Caco-2 (cell line): ENCODE measurements at regions not wholly inside any gene's neighbourhood (a gene's known extent, or its start where the extent isn't known, plus 50 kb on each side); places are given as distances from the start of the nearest gene placed in this dataset.

ENCODE experiments used
- BruUV-seq: library from RNA; stranded (reverse); fragments of 400-500 nt; replicated peaks from 2 replicates; lab custom pipeline; 2021; lab: Mats Ljungman, UMichigan
- CTCF ChIA-PET: fragments of 300-600 bp; sonication (Branson Sonifier 250); formaldehyde crosslinking; loops from one replicate; lab custom pipeline; 2022; ENCODE audit warnings: antibody characterized with exemption; lab: Charles Lee
- POLR2A ChIA-PET: fragments of 300-600 bp; sonication (Branson Sonifier 250); formaldehyde crosslinking; loops from one replicate; lab custom pipeline; 2022; ENCODE audit warnings: antibody characterized with exemption; lab: Charles Lee
- DNase-seq, 2 experiments: peaks; one replicate each; pipeline versions ENCODE4 v3.0.0 to v3.0.0-alpha.2; 2020 to 2022
- H3K27me3 ChIP-seq: replicated peaks from 2 replicates; pipeline ENCODE4 v1.6.0; 2011; ENCODE audit warnings: low read length; ENCODE audit not compliant: control insufficient read depth, insufficient read depth
- H3K36me3 ChIP-seq: 2 replicates; pipeline ENCODE4 v1.5.1; 2011; ENCODE audit warnings: low read length; ENCODE audit not compliant: control insufficient read depth, insufficient read depth
- H3K4me1 ChIP-seq: fragments of 250-450 bp; sonication (Bioruptor Pico); 2 replicates; pipeline ENCODE4 v1.5.1; 2020; ENCODE audit warnings: mild to moderate bottlenecking
- H3K4me3 ChIP-seq: 2 replicates; pipeline ENCODE4 v1.5.1; 2011; ENCODE audit warnings: low read depth, mild to moderate bottlenecking, control low read depth, low read length
- H3K9me3 ChIP-seq: fragments of 250-450 bp; sonication (Bioruptor Pico); 2 replicates; pipeline ENCODE4 v1.5.1; 2020; ENCODE audit warnings: mild to moderate bottlenecking, moderate library complexity
- H3K27ac Mint-ChIP-seq: one replicate; pipeline ENCODE4 v1.8.0; 2022; ENCODE audit warnings: mixed read lengths; ENCODE audit not compliant: unreplicated experiment
- H3K27me3 Mint-ChIP-seq: one replicate; pipeline ENCODE4 v1.8.0; 2022; ENCODE audit warnings: mixed read lengths; ENCODE audit not compliant: insufficient read depth, unreplicated experiment
- H3K36me3 Mint-ChIP-seq: one replicate; pipeline ENCODE4 v1.8.0; 2022; ENCODE audit warnings: mild to moderate bottlenecking, mixed read lengths; ENCODE audit not compliant: insufficient read depth, unreplicated experiment
- H3K4me1 Mint-ChIP-seq: one replicate; pipeline ENCODE4 v1.8.0; 2022; ENCODE audit warnings: low read depth, mixed read lengths; ENCODE audit not compliant: unreplicated experiment
- H3K4me3 Mint-ChIP-seq: one replicate; pipeline ENCODE4 v1.8.0; 2022; ENCODE audit warnings: mild to moderate bottlenecking, moderate library complexity, mixed read lengths; ENCODE audit not compliant: unreplicated experiment
- H3K9me3 Mint-ChIP-seq: one replicate; pipeline ENCODE4 v1.8.0; 2022; ENCODE audit warnings: mixed read lengths; ENCODE audit not compliant: unreplicated experiment
- intact Hi-C: fragments of 100-400 bp; cut with micrococcal nuclease; formaldehyde crosslinking; loops from one replicate; pipeline ENCODE4 v1.10.0; 2022; ENCODE audit not compliant: unreplicated experiment
- TF ChIP-seq, protein P1 (sequence below), 2 experiments: fragments of 200-600 bp in 1 of 2; IDR thresholded peaks; 1 replicate in 1 of 2; 2 replicates in 1 of 2; pipeline versions ENCODE4 v1.5.1 to v1.8.0; 2011 to 2022; ENCODE audit warnings: antibody characterized with exemption in 1 of 2, control low read depth in 1 of 2, inconsistent platforms in 1 of 2, low read depth in 1 of 2, low read length in 1 of 2, mild to moderate bottlenecking in 1 of 2, moderate library complexity in 1 of 2; ENCODE audit not compliant: insufficient read depth in 1 of 2, severe bottlenecking in 1 of 2, unreplicated experiment in 1 of 2

DNA sequence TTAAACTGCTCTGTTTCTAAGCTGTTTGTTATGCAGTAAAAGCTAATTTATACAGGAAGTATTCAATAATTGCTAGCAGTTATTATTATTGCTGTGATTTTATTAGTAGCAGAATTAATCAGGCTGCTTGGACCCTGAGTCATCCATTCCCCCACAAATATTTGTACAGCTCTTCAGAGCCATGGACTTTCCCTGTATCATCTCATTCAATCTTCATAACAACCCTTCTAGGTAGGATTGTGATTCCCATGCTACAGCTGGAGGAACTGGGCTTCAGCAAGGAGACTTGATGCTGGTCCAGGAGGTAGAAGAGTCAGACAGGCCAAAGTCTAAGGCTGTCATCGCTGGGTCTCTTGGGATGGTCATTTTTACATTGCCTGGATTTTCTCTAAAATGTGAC is 208.3 kb downstream of the C16orf95 start:
- no TSS peak for BruUV-seq
- no peak overlapping the region for H3K4me3 Mint-ChIP-seq
- Histone ChIP-seq H3K36me3 (no peaks in the 10 kb centered on the region), H3K27me3 (peaks cover 1% of the 10 kb centered on the region; the same call in 1 of the 2 replicates), H3K9me3 (peaks cover 4% of the 10 kb centered on the region; the same call in 1 of the 2 replicates), H3K4me1 (no peaks in the 10 kb centered on the region), H3K4me3 (no peak overlapping the region)
- no peaks in the 10 kb centered on the region for H3K9me3 Mint-ChIP-seq
- DNase-seq, result no peak
- H3K27ac Mint-ChIP-seq, result no peak overlapping the region
- no peaks in the 10 kb centered on the region for H3K4me1 Mint-ChIP-seq
- H3K36me3 Mint-ChIP-seq, result no peaks in the 10 kb centered on the region
- ChIA-PET POLR2A (no interaction called here), CTCF (interaction anchor here (0.6 kb wide), 1 partner anchor 46 kb away, joined by 3 read pairs; no protein-coding TSS in a partner anchor)
- TF ChIP-seq, protein P1, sequence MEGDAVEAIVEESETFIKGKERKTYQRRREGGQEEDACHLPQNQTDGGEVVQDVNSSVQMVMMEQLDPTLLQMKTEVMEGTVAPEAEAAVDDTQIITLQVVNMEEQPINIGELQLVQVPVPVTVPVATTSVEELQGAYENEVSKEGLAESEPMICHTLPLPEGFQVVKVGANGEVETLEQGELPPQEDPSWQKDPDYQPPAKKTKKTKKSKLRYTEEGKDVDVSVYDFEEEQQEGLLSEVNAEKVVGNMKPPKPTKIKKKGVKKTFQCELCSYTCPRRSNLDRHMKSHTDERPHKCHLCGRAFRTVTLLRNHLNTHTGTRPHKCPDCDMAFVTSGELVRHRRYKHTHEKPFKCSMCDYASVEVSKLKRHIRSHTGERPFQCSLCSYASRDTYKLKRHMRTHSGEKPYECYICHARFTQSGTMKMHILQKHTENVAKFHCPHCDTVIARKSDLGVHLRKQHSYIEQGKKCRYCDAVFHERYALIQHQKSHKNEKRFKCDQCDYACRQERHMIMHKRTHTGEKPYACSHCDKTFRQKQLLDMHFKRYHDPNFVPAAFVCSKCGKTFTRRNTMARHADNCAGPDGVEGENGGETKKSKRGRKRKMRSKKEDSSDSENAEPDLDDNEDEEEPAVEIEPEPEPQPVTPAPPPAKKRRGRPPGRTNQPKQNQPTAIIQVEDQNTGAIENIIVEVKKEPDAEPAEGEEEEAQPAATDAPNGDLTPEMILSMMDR (IDR thresholded peaks at IDR 0.05; ENCODE audit: insufficient read depth in 1 of 2, low read depth in 1 of 2, low read length in 1 of 2, severe bottlenecking in 1 of 2, unreplicated experiment in 1 of 2), result no peak
- peaks cover 11% of the 10 kb centered on the region for H3K27me3 Mint-ChIP-seq
- intact Hi-C loops, result no loop called here

DNA sequence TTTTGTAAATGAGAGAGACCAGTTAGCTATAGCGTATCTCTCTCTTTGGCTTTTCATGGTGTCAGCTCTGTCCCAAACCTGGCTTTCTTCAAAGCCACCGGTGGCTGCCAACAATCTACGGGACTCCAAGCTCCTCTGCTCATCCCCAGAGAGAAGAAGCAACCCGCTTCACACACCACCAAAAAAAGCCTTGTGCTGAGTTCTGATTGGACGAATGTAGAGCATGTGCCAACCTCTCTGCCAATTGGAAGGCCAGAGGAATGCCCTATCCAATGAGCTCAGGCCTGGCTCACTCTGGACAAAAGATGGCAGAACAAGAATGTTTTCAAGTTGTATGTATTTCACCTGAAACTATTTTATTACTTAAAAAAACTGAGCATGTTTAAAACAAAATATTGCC is 202.4 kb downstream of the C16orf95 start:
- POLR2A ChIA-PET, result no interaction called here
- TF ChIP-seq, protein P1 (IDR thresholded peaks at IDR 0.05; ENCODE audit: insufficient read depth in 1 of 2, low read depth in 1 of 2, low read length in 1 of 2, severe bottlenecking in 1 of 2, unreplicated experiment in 1 of 2), result no peak
- intact Hi-C loops, result no loop called here
- Mint-ChIP-seq H3K4me1 (no peaks in the 10 kb centered on the region), H3K9me3 (no peaks in the 10 kb centered on the region), H3K36me3 (no peaks in the 10 kb centered on the region), H3K27me3 (no peaks in the 10 kb centered on the region), H3K4me3 (no peak overlapping the region), H3K27ac (no peak overlapping the region)
- no peaks in the 10 kb centered on the region for H3K4me1 ChIP-seq
- H3K27me3 ChIP-seq, result no peaks in the 10 kb centered on the region
- H3K36me3 ChIP-seq, result no peaks in the 10 kb centered on the region
- BruUV-seq, result no TSS peak
- CTCF ChIA-PET, result no interaction called here
- DNase-seq, result no peak
- H3K4me3 ChIP-seq, result no peak overlapping the region
- peaks cover 8% of the 10 kb centered on the region; the same call in 1 of the 2 replicates for H3K9me3 ChIP-seq

DNA sequence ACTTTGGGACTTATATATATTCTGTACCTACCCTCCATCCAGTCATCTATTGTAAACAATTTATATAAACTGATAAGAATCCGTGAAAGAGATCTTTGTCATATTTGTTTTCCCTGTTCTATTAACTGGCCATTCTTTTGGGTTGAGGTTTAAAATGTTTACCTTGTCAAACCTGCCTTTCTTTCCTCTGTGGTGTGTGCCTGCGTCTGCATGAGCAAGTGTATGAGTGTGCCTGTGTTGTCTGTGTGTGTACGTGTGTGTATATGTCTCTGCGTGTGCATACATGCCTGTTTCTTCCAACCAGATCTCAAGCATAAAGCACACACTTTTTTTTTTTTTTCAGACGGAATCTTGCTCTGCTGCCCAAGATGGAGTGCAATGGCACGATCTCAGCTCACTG is 201.5 kb downstream of the C16orf95 start:
- no TSS peak for BruUV-seq
- Histone ChIP-seq H3K4me1 (no peaks in the 10 kb centered on the region), H3K36me3 (no peaks in the 10 kb centered on the region), H3K27me3 (no peaks in the 10 kb centered on the region), H3K9me3 (peaks cover 8% of the 10 kb centered on the region; the same call in 1 of the 2 replicates), H3K4me3 (no peak overlapping the region)
- no peak overlapping the region for H3K4me3 Mint-ChIP-seq
- TF ChIP-seq, protein P1 (IDR thresholded peaks at IDR 0.05; ENCODE audit: insufficient read depth in 1 of 2, low read depth in 1 of 2, low read length in 1 of 2, severe bottlenecking in 1 of 2, unreplicated experiment in 1 of 2), result no peak
- POLR2A ChIA-PET, result no interaction called here
- no peaks in the 10 kb centered on the region for H3K27me3 Mint-ChIP-seq
- no peaks in the 10 kb centered on the region for H3K4me1 Mint-ChIP-seq
- CTCF ChIA-PET, result no interaction called here
- no peak overlapping the region for H3K27ac Mint-ChIP-seq
- no peak for DNase-seq
- H3K36me3 Mint-ChIP-seq, result no peaks in the 10 kb centered on the region
- intact Hi-C loops, result no loop called here
- no peaks in the 10 kb centered on the region for H3K9me3 Mint-ChIP-seq
